ENCODE measurements at regions not wholly inside any gene's neighbourhood (a gene's known extent, or its start where the extent isn't known, plus 50 kb on each side); places are given as distances from the start of the nearest gene placed in this dataset.
"Not testable (repeated sequence)": the region's sequence is repeated elsewhere in the genome, so short reads cannot be mapped to it uniquely, and the experiment has no call there.

DNA sequence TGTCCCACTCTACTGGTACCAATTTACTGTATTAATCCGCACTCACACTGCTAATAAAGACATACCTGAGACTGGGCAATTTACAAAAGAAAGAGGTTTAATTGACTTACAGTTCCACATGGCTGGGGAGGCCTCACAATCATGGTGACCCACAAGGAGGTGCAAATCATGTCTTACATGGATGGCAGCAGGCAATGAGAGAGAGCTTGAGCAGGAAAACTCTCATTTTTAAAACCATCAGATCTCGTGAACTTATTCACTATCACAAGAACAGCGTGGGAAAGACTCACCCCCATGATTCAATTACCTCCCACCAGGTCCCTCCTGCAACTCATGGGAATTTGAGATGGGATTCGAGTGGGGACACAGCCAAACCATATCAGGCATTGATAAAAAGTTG lies 298.5 kb downstream of the DUSP6 start:
- not testable (repeated sequence) for DNase-seq

DNA sequence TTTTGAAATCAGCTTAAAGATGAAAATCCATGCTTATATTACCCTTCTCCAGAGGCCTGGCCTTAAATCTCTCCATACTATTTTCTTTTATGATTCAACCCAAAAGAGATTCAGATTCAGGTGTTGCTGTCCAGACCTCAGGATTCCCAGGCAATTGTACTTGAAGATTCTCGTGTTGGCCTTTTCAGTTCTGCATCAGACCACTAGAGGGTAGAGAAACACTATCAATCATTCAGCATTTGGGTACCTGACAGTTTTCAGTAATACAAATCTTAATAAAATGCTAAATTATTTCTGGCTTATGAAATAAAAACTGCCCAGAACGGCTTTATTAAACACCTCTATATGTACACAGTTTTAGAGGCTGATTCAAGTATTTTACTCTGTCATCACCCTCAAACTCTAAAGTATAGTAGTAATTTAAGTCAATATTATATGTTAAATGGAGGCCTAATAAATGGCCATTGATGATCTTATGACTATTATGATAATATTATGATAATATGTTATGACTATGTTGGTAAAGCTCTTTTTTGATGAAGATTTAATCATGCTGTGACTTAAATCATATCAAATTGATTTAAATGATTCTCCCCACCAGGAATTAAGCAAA lies 301.1 kb downstream of the DUSP6 start:
- no peak for DNase-seq

DNA sequence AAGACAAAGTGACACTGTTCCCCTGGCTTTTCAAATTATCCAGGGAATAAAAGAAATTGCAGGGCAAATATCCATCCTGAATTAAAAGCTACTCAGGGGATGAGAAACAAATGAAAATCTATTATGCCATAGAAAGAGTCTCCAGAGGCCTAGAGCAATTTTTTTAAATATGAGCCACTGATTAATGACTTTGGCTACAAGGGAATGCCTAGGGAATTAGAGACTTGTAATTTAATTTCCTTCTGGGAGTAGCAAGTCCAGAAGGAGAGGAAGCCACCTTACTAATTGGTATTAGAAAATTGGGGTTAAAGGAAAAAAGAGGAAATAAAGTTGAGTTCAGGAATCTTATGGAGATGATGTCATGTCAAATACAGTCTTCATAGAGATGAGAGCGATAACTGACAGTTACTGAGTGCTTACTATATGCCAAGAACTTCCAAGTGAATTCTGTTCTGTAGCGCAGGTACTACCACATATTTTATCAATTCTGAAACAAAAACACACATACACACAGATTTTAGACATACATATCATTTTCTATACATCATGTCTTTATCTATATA lies 304.4 kb downstream of the DUSP6 start:
- no peak for DNase-seq

DNA sequence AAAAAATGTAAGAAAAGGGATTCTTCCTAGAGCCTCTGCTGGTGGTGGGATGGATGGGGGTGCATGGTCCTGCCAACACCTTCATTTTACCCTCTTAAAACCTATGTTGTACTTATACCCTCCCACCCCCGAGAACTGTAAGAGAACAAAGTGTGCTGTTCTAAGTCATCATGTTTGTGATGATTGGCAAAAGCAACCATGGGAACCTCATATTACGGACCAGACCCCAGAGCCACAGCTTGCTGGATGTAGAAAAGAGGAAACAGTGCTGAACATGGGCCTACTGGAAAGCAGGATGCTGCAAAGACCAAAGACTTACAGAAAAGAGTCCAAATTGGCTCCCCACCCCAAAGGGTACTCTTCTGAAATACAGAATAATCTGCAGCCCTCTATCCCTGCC lies 311.2 kb downstream of the DUSP6 start:
- DNase-seq: no peak

DNA sequence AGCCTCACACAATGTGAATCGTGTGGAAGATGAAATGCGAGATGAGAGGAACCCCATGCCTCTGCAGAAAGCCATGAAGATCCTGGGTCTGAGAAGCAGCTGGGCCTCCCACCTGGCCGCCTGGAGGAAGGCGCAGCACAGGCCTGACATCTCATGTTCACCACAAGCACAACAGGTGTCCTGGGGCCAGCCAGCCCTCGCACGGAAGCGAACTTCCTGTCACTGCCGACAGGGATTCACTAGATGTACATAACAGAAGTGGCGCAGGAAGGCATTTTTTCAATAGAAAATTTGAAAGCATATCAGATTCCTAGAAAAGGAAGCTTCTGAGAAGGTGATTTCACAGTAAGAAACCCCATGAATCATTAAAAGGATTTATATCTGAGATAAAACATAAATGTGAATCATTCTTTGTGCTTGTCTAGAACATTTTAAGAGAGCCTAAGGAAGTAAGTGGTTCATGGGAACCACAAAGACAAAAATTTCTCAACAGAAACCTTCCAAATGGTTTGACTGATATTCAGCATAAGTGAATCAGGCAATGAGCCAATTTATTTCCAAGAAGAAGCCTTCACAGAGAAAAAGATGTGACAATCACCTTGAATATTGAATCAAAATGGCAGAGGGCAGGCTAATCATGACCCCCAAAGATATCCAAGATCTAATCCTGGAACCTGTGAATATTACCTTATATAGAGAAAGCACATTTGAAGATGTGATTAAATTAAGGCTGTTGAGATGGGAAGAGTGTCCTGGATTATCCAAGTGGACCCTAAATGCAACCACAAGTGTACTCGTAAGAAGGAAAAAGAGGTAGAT lies 311.9 kb downstream of the DUSP6 start:
- peak; percentile 52 for DNase-seq

- DNase-seq: no peak
Observed at GRCh38 chr12:89038831-89039512, 313.3 kb downstream of the DUSP6 start.

GRCh38 chr12:89033062-89033461 lies 319.2 kb downstream of the DUSP6 start:
- no peak for DNase-seq

DNA sequence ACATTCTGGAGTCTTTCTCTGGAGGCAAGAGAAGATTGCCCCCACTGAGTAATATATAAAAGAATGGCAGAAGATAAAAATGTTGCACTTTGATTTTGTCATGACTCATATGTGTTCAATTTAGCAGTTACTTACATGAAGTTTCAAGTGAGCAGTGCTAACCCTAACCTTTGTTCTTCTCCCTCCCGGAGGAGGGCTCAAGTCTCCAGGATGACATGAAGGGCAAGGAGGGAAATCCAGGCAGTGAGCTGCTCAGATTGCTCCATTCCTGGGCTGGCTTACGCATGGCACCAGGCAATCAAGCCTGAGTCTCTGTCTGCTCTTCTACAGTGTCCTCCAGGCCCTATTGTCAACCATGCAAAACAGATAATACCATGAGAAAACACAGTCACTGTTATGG lies 322.3 kb downstream of the DUSP6 start:
- DNase-seq: no peak

GRCh38 chr12:89024580-89024979 lies 327.7 kb downstream of the DUSP6 start:
- no peak for DNase-seq

DNA sequence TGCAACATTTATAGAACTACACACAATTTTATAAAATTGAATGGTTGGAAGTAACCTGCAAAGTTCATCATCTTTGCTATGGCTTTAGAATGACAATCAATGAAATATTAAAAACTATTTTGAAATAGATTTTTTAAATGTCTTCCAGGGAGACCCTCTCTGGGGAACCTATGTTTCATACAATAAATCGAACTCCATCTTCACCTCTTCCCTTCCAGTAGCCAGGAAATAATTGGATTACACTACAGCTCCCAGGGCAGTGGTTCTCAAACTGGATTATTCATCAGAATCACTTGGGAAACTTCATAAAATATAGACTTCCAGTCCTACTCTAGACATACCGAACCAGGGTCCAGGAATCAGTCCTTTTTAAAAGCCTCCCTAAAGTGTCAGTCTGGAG lies 328.4 kb downstream of the DUSP6 start:
- DNase-seq: no peak

DNA sequence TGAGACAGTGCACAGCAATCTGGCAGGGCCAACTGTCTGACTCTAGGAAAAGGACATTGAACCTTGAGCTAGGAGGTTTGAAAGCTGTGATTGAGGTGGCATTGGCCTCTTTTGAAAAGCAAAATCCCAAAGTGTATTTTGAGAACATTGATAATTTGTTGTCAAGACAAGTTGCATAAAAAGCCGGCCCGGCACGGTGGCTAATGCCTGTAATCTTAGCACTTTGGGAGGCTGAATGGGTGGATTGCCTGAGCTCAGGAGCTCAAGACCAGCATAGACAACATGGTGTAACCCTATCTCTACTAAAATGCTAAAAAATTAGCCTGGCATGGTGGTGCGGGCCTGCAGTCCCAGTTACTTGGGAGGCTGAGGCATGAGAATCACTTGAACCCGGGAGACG lies 331.6 kb downstream of the DUSP6 start:
- DNase-seq: no peak

DNA sequence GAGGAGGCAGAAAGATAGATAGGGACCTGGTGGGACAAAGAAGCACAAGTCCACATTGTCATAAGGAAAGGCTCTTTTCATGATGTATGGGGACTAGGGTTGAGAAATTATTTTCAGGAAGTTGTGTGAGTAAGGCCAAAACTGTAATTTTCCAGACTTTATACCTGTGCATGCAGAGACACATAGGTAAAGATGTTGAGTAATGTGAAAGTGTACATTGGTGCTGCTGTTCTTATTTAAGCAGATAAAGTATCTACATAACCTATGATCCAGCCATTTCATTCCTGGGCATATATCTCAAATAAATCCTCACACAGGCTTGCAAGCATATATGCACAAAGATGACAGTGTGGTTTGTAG lies 332.2 kb downstream of the DUSP6 start:
- DNase-seq: no peak

- peak; percentile 71 for DNase-seq
Observed at GRCh38 chr12:89019439-89020120, 332.7 kb downstream of the DUSP6 start.

DNA sequence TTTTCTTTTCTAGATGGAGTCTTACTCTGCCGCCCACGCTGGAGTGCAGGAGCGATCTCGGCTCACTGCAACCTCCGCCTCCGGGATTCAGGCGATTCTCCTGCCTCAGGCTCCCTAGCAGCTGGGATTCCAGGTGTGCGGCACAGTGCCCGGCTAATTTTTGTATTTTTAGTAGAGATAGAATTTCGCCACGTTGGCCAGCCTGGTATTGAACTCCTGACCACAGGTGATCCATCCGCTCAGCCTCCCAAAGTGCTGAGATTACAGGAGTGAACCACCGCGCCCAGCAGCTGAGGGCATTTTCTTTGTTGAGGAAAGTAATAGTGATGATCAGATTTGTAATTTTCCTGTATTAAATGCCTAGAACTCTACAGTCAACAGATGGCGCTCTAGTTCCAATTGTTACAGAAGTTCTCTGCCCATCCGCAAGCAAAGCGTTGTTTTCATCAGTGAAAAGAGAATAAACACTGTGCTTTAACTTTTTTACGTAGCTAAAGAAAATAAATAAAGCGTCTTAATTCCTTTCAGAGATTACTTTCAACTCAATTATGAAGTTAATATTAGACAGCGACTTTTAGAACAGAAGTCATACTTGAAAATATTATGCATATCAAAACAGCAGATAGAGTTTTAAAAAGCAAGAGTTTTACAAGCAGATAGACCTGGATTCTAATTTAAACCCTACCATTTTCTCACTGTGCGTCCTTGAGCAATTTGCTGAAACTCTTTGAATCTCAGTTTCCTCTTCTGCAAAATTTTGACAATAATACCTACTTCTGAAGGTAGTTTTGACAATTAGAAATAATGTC lies 335.1 kb downstream of the DUSP6 start:
- no peak for DNase-seq

DNA sequence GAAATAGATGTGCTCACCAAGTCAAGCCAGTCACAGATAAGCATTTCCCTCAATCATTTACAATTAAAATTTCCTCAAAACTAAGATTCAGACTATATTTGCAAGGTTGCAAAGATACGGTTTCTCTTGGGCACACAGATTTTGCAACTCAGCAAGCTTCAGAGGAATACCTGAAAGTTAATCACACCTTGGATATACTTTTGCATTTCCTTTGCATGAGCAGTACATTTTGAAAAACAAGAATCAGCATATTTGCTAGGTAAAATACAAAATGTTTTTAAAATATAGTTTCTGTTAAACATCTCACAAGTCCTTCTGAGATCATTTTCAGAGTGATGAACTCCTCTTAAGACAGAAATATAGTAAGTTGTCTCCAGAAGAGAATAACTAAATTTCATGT lies 336.9 kb downstream of the DUSP6 start:
- DNase-seq: no peak

GRCh38 chr12:88998421-88998820 lies 353.9 kb downstream of the DUSP6 start:
- DNase-seq: no peak

GRCh38 chr12:88996200-88996788 lies 356.0 kb downstream of the DUSP6 start:
- DNase-seq: no peak

DNA sequence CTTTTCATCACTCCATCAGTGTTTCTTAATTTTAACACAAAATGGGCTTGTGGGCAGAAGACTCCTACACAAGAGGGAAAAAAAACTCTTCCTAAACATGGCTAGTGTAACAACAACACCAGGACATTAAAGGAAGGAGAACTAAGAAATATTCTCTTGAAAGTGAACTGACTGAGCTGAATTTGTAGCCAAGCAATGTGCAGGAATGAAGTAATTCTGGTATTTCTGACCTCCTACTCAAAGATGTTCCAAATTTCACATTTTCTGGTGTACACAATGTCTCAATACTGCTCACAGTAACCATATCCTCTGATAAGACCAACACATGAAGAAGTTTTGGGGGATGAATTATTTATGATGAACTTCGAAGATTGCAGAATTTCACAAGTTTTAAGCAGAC lies 357.3 kb downstream of the DUSP6 start:
- DNase-seq: no peak

GRCh38 chr12:88994537-88994936 lies 357.8 kb downstream of the DUSP6 start:
- DNase-seq: no peak

DNA sequence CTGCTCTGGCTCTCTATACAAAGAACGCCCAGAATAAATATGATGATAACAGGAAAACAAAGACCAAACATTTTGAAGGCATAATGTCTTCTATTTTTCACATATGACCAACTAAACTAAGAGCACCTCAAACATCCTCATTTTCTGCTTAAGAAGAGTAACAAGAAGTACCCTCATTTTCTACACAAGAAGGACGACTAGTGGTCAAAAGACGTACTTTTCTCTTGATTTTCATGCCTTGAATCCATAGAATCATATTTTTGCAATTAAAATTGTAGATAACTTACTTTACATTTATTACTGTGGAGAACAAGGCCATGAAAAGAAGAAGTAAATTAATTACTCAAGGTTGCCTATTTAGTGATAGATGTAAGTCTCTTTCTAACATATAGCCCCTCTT lies 358.6 kb downstream of the DUSP6 start:
- DNase-seq: no peak

- no peak for DNase-seq
Observed at GRCh38 chr12:88986056-88986455, 366.2 kb downstream of the DUSP6 start.

- no peak for DNase-seq
Observed at GRCh38 chr12:88985631-88986030, 366.7 kb downstream of the DUSP6 start.
